ENCODE measurements at regions not wholly inside any gene's neighbourhood (a gene's known extent, or its start where the extent isn't known, plus 50 kb on each side); places are given as distances from the start of the nearest gene placed in this dataset.

DNA sequence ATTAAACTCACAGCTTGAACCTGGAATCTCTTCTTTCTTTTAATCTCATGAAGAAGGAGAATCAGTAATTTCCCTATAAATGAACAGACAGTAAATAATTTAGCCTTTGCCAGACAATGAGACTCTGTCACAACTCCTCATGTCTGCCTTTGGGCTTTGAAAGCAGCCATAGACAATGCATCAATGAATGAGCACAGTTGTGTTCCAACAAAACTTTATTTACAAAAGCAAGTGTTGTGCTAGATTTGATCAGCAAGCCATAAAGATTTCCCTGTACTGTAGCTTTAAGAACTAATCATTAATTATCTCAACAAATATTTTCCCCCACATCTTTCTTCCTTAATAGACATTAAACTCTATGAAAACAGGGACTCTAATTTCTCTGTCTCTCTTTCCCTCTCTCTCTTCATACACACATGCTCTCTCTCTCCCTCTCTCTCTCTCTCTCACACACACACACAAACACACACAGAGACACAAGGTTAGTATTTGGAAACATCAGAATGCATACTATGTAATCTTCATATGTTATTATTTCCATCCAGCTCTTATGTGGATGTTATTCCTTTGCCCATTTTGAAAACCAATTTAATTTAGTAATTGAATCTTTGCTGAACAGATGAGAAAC is 1209.8 kb upstream of the CDH6 start:
- no peak for DNase-seq (ENCODE audit: low spot score)
- Histone ChIP-seq H3K27me3 (replicated peaks; ENCODE audit: insufficient read depth) (no peaks in the 10 kb centered on the region), H3K9me3 (no peaks in the 10 kb centered on the region), H3K27ac (no peak overlapping the region), H3K4me3 (no peak overlapping the region), H3K36me3 (no peaks in the 10 kb centered on the region), H3K4me1 (replicated peaks) (no peaks in the 10 kb centered on the region)
- intact Hi-C loops (cut with DNase I), result no loop called here
- TF ChIP-seq, protein P1, sequence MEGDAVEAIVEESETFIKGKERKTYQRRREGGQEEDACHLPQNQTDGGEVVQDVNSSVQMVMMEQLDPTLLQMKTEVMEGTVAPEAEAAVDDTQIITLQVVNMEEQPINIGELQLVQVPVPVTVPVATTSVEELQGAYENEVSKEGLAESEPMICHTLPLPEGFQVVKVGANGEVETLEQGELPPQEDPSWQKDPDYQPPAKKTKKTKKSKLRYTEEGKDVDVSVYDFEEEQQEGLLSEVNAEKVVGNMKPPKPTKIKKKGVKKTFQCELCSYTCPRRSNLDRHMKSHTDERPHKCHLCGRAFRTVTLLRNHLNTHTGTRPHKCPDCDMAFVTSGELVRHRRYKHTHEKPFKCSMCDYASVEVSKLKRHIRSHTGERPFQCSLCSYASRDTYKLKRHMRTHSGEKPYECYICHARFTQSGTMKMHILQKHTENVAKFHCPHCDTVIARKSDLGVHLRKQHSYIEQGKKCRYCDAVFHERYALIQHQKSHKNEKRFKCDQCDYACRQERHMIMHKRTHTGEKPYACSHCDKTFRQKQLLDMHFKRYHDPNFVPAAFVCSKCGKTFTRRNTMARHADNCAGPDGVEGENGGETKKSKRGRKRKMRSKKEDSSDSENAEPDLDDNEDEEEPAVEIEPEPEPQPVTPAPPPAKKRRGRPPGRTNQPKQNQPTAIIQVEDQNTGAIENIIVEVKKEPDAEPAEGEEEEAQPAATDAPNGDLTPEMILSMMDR (IDR thresholded peaks at IDR 0.05), result no peak
- TF ChIP-seq POLR2A (IDR thresholded peaks at IDR 0.05), result no peak
- no peak for TF ChIP-seq POLR2AphosphoS5 (IDR thresholded peaks at IDR 0.05)

DNA sequence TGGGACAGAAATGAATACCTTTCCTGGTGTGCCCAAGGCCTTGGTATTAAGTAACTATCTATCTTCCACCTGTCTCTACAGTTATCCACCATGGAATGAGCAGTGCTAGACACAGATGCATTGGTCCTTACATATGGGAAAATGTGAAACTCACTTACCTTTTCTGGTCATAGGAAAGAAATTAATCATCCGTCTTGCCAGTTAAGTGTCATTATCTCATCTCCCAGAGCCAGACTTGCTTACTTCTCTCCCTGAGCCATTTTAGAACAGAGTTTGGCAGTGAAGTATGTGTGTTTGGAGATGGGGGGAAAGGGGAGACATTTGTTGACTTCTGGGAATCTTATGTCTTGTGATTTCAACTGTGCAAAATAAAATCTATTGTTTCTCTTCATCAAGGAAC is 1211.0 kb upstream of the CDH6 start:
- Histone ChIP-seq H3K4me1 (replicated peaks) (no peaks in the 10 kb centered on the region), H3K27ac (no peak overlapping the region), H3K9me3 (no peaks in the 10 kb centered on the region), H3K4me3 (no peak overlapping the region), H3K27me3 (replicated peaks; ENCODE audit: insufficient read depth) (no peaks in the 10 kb centered on the region), H3K36me3 (no peaks in the 10 kb centered on the region)
- TF ChIP-seq, protein P1 (IDR thresholded peaks at IDR 0.05), result no peak
- no peak for DNase-seq (ENCODE audit: low spot score)
- 95% methylated on average over 1 of the region's 1 CpG for WGBS
- intact Hi-C loops (cut with DNase I), result no loop called here

DNA sequence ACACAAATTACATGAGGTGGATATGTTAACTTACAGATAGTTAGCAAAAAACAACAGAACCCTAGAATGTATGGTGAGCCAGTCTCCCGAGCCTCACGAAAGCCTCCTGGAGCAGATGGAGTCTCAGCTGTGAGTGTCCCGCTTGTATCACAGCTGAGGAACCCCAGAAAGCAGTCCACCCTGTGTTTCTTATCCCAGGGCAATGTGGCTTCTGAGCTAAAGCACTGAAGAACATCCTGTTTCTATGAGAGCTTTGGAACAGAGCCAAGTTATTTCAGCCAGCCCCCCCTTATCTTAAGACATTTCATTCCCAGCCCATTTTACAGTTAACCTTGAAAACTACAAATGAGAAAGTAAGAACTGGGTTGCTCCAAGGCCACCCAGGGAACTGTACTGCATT is 1220.9 kb upstream of the CDH6 start:
- Histone ChIP-seq H3K9me3 (no peaks in the 10 kb centered on the region), H3K36me3 (no peaks in the 10 kb centered on the region), H3K27ac (no peak overlapping the region), H3K27me3 (replicated peaks; ENCODE audit: insufficient read depth) (no peaks in the 10 kb centered on the region), H3K4me1 (replicated peaks) (no peaks in the 10 kb centered on the region), H3K4me3 (no peak overlapping the region)
- WGBS, result 84% methylated on average over 3 of the region's 3 CpGs
- no peak for DNase-seq (ENCODE audit: low spot score)
- intact Hi-C loops (cut with DNase I), result no loop called here
- TF ChIP-seq, protein P1 (IDR thresholded peaks at IDR 0.05), result no peak
- TF ChIP-seq POLR2A (IDR thresholded peaks at IDR 0.05) (no peak), POLR2AphosphoS5 (IDR thresholded peaks at IDR 0.05) (no peak)

DNA sequence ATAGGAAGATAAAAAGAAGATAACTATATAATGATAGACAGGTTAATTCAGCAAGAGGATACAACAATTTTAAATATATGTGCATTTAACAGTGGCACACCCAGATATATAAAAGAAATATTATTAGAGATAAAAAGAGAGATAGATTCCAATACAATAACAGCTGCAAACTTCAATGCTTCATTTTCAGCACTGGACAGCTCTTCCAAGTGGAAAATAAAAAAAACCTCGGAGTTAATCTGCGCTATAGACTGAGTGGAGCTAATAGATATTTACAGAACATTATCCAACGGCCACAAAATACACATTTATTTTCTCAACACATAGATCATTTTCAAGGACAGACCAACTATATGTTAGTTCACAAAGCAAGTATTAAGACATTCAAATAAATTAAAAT is 1229.5 kb upstream of the CDH6 start:
- intact Hi-C loops (cut with DNase I), result no loop called here
- no peak for DNase-seq (ENCODE audit: low spot score)
- no peak for TF ChIP-seq POLR2A (IDR thresholded peaks at IDR 0.05)
- TF ChIP-seq, protein P1 (IDR thresholded peaks at IDR 0.05), result no peak
- TF ChIP-seq POLR2AphosphoS5 (IDR thresholded peaks at IDR 0.05), result no peak
- Histone ChIP-seq H3K9me3 (no peaks in the 10 kb centered on the region), H3K4me3 (no peak overlapping the region), H3K4me1 (replicated peaks) (no peaks in the 10 kb centered on the region), H3K36me3 (no peaks in the 10 kb centered on the region), H3K27me3 (replicated peaks; ENCODE audit: insufficient read depth) (no peaks in the 10 kb centered on the region), H3K27ac (no peak overlapping the region)
- WGBS, result 34% methylated on average over 3 of the region's 3 CpGs

DNA sequence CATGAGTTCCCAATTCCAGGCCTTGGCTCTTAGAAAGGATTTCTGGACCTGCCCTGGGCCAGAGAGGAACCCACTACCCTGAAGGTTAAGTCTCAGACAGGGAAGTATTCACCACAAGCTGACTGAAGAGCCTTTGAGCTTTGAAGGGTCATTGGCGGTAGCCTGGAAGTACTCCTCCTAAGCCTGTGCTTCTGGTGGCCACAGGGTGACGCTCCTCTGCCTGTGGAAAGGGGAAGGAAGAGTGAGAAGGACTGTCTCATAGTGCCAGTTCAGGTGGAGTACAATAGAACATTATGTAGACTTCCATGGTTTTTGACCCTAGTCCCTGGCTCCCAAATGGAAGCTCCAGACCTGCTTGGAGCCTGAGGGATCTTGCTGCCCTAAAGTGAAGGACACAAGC is 1233.2 kb upstream of the CDH6 start:
- intact Hi-C loops (cut with DNase I), result no loop called here
- no peak overlapping the region for H3K4me3 ChIP-seq
- TF ChIP-seq, protein P1 (IDR thresholded peaks at IDR 0.05), result no peak
- 73% methylated on average over 2 of the region's 2 CpGs for WGBS
- no peak for DNase-seq (ENCODE audit: low spot score)
- no peaks in the 10 kb centered on the region for H3K27me3 ChIP-seq (replicated peaks; ENCODE audit: insufficient read depth)
- H3K27ac ChIP-seq, result no peak overlapping the region
- no peaks in the 10 kb centered on the region for H3K4me1 ChIP-seq (replicated peaks)
- no peaks in the 10 kb centered on the region for H3K36me3 ChIP-seq
- H3K9me3 ChIP-seq, result no peaks in the 10 kb centered on the region

Measured in prostate gland (tissue), 2 donors.